ENCODE measurements at regions not wholly inside any gene's neighbourhood (a gene's known extent, or its start where the extent isn't known, plus 50 kb on each side); places are given as distances from the start of the nearest gene placed in this dataset.

- ATAC-seq (ENCODE audit: low read depth), result no peak
- CTCF ChIA-PET, result no interaction called here
- Histone ChIP-seq H4K20me1 (ENCODE audit: control insufficient read depth, insufficient read depth, low read length, poor library complexity, severe bottlenecking) (no peaks in the 10 kb centered on the region), H3K4me1 (ENCODE audit: control insufficient read depth in 2 of 2, insufficient read depth in 2 of 2, low read length in 2 of 2) (no peaks in the 10 kb centered on the region), H3K4me2 (replicated peaks; ENCODE audit: low read depth, low read length, poor library complexity, severe bottlenecking) (no peak overlapping the region), H3K79me2 (ENCODE audit: control insufficient read depth, insufficient read depth, low read length) (no peaks in the 10 kb centered on the region), H2AFZ (ENCODE audit: insufficient read depth, low read depth, low read length, poor library complexity, severe bottlenecking) (no peak overlapping the region), H3K27me3 (replicated peaks in 1 of 4; ENCODE audit: control extremely low read depth in 1 of 4, control insufficient read depth in 3 of 4, insufficient read depth in 4 of 4, low read length in 3 of 4) (no peaks in the 10 kb centered on the region), H3K36me3 (replicated peaks in 1 of 2; ENCODE audit: control extremely low read depth in 1 of 2, control insufficient read depth in 1 of 2, extremely low read depth in 1 of 2, insufficient read depth in 2 of 2, low read length in 1 of 2) (no peaks in the 10 kb centered on the region), H3K4me3 (ENCODE audit: control extremely low read depth in 1 of 5, extremely low read depth in 1 of 5, insufficient read depth in 1 of 5, low read depth in 2 of 5, low read length in 4 of 5) (no peak overlapping the region), H3K27ac (ENCODE audit: low read length in 2 of 2) (no peak overlapping the region), H3K9ac (ENCODE audit: low read length) (no peak overlapping the region), H3K9me3 (ENCODE audit: control extremely low read depth in 1 of 3, control insufficient read depth in 2 of 3, insufficient read depth in 1 of 3, low read length in 2 of 3) (no peaks in the 10 kb centered on the region)
- Mint-ChIP-seq H3K4me3 (no peak overlapping the region), H3K9me3 (ENCODE audit: insufficient read depth) (no peaks in the 10 kb centered on the region), H3K27me3 (no peaks in the 10 kb centered on the region), H3K4me1 (no peaks in the 10 kb centered on the region), H3K27ac (no peak overlapping the region)
- TF ChIP-seq, protein P1, sequence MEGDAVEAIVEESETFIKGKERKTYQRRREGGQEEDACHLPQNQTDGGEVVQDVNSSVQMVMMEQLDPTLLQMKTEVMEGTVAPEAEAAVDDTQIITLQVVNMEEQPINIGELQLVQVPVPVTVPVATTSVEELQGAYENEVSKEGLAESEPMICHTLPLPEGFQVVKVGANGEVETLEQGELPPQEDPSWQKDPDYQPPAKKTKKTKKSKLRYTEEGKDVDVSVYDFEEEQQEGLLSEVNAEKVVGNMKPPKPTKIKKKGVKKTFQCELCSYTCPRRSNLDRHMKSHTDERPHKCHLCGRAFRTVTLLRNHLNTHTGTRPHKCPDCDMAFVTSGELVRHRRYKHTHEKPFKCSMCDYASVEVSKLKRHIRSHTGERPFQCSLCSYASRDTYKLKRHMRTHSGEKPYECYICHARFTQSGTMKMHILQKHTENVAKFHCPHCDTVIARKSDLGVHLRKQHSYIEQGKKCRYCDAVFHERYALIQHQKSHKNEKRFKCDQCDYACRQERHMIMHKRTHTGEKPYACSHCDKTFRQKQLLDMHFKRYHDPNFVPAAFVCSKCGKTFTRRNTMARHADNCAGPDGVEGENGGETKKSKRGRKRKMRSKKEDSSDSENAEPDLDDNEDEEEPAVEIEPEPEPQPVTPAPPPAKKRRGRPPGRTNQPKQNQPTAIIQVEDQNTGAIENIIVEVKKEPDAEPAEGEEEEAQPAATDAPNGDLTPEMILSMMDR (IDR thresholded peaks at IDR 0.05), result no peak
- TF ChIP-seq EZH2 (IDR thresholded peaks at IDR 0.05; ENCODE audit: borderline replicate concordance, insufficient read depth, low read depth, low read length, poor library complexity, severe bottlenecking), result no peak
- intact Hi-C loops (cut with micrococcal nuclease), result no loop called here
- WGBS (ENCODE audit: insufficient coverage), result 82% methylated on average over 1 of the region's 3 CpGs
- POLR2A ChIA-PET, result no interaction called here
- no peak for DNase-seq
Observed at GRCh38 chr14:62289471-62289870, 527.3 kb downstream of the SNAPC1 start.

DNA sequence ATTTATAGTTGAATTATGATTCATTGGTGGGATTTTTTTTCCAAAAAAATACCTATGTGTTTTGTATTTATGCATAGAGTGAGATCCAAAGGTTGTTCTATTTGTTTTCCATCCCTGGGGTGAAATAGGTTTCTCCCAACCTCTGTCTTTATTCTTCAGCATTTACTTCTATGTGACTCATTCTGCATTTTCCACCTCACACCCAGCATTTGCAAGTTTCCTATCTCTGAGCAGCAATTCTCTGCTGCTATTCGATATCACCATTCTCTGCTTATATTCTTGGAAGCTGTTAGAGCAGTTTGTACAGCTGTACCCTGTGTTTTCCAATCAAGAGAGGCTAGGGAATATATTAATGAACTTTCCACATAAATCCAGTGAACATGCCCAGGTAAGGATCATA lies 538.9 kb downstream of the SNAPC1 start:
- no peaks in the 10 kb centered on the region for H4K20me1 ChIP-seq (ENCODE audit: control insufficient read depth, insufficient read depth, low read length, poor library complexity, severe bottlenecking)
- Mint-ChIP-seq H3K27me3 (peaks cover 5% of the 10 kb centered on the region), H3K9me3 (ENCODE audit: insufficient read depth) (no peaks in the 10 kb centered on the region), H3K4me3 (no peak overlapping the region), H3K4me1 (no peaks in the 10 kb centered on the region), H3K27ac (no peak overlapping the region)
- no peak overlapping the region for H2AFZ ChIP-seq (ENCODE audit: insufficient read depth, low read depth, low read length, poor library complexity, severe bottlenecking)
- ChIA-PET POLR2A (no interaction called here), CTCF (no interaction called here)
- no peak overlapping the region for H3K27ac ChIP-seq (ENCODE audit: low read length in 2 of 2)
- no peaks in the 10 kb centered on the region for H3K79me2 ChIP-seq (ENCODE audit: control insufficient read depth, insufficient read depth, low read length)
- ATAC-seq (ENCODE audit: low read depth) (no peak), DNase-seq (no peak)
- intact Hi-C loops (cut with micrococcal nuclease), result no loop called here
- H3K4me3 ChIP-seq (ENCODE audit: control extremely low read depth in 1 of 5, extremely low read depth in 1 of 5, insufficient read depth in 1 of 5, low read depth in 2 of 5, low read length in 4 of 5), result no peak overlapping the region
- no peaks in the 10 kb centered on the region for H3K36me3 ChIP-seq (replicated peaks in 1 of 2; ENCODE audit: control extremely low read depth in 1 of 2, control insufficient read depth in 1 of 2, extremely low read depth in 1 of 2, insufficient read depth in 2 of 2, low read length in 1 of 2)
- H3K4me2 ChIP-seq (replicated peaks; ENCODE audit: low read depth, low read length, poor library complexity, severe bottlenecking), result no peak overlapping the region
- WGBS (ENCODE audit: insufficient coverage), result no CpG with 5 or more reads among the region's 1 CpG
- TF ChIP-seq, protein P1 (IDR thresholded peaks at IDR 0.05), result no peak
- TF ChIP-seq EZH2 (IDR thresholded peaks at IDR 0.05; ENCODE audit: borderline replicate concordance, insufficient read depth, low read depth, low read length, poor library complexity, severe bottlenecking), result no peak
- no peaks in the 10 kb centered on the region for H3K27me3 ChIP-seq (replicated peaks in 1 of 4; ENCODE audit: control extremely low read depth in 1 of 4, control insufficient read depth in 3 of 4, insufficient read depth in 4 of 4, low read length in 3 of 4)
- no peak overlapping the region for H3K9ac ChIP-seq (ENCODE audit: low read length)
- H3K9me3 ChIP-seq (ENCODE audit: control extremely low read depth in 1 of 3, control insufficient read depth in 2 of 3, insufficient read depth in 1 of 3, low read length in 2 of 3), result no peaks in the 10 kb centered on the region
- no peaks in the 10 kb centered on the region for H3K4me1 ChIP-seq (ENCODE audit: control insufficient read depth in 2 of 2, insufficient read depth in 2 of 2, low read length in 2 of 2)
